Astrocyte of the spinal cord (primary cell): ENCODE measurements at regions not wholly inside any gene's neighbourhood (a gene's known extent, or its start where the extent isn't known, plus 50 kb on each side); places are given as distances from the start of the nearest gene placed in this dataset.

Experiments
- DNase-seq: peaks from one replicate; pipeline ENCODE4 v3.0.0; 2011; ENCODE audit warnings: low read depth, low spot score
- H3K4me3 ChIP-seq: 2 replicates; pipeline ENCODE4 v1.5.1; 2011; ENCODE audit warnings: low read depth, mild to moderate bottlenecking, low read length, moderate library complexity
- in situ Hi-C: cut with HindIII; loops from 2 replicates; pipeline ENCODE4 v1.10.0; 2017; ENCODE audit warnings: low sequenced_read_pairs
- TF ChIP-seq, protein P1 (sequence below): IDR thresholded peaks from 2 replicates; pipeline ENCODE4 v1.5.1; 2012; ENCODE audit warnings: low read depth, mild to moderate bottlenecking, low read length, inconsistent platforms

DNA sequence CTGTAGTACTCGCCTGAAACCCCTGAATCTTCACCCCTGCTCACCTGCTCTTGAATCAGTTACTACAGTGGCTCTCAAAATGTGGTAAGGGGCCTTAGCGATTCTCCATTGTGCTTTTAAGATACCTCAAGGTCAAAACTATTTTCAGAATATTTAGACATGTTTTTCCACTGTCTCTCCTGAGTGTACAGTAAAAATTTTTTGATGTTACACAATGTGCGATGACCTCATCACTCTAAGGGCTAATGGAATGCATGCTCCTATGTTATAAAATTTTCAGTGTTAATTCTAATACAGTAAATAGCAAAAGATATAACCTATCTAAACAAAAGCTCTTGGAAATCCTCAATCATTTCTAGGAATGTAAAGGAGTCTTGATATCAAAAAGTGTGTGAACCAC is 336.9 kb upstream of the PKDCC start:
- TF ChIP-seq, protein P1, sequence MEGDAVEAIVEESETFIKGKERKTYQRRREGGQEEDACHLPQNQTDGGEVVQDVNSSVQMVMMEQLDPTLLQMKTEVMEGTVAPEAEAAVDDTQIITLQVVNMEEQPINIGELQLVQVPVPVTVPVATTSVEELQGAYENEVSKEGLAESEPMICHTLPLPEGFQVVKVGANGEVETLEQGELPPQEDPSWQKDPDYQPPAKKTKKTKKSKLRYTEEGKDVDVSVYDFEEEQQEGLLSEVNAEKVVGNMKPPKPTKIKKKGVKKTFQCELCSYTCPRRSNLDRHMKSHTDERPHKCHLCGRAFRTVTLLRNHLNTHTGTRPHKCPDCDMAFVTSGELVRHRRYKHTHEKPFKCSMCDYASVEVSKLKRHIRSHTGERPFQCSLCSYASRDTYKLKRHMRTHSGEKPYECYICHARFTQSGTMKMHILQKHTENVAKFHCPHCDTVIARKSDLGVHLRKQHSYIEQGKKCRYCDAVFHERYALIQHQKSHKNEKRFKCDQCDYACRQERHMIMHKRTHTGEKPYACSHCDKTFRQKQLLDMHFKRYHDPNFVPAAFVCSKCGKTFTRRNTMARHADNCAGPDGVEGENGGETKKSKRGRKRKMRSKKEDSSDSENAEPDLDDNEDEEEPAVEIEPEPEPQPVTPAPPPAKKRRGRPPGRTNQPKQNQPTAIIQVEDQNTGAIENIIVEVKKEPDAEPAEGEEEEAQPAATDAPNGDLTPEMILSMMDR = no peak
- DNase-seq = no peak
- H3K4me3 ChIP-seq = no peak overlapping the region
- in situ Hi-C loops = no loop called here

DNA sequence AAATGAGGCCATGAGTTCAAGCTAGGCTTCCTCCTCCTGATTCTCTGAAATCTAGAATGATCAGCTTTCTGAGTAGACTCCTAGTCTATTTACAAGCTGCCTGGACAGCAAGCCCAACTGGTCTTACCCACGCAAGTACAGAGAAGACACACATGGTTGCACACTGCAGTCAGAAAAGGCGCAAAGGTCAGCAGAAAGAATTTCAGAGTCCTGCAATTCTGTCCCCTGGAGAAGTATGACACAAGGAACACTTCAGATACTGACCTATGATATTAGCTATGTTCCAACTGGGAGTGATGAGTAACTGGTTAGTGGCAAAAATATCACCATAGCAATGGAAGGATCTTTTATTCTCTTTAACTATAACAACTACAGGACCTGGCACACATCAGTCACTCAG is 336.1 kb upstream of the PKDCC start:
- H3K4me3 ChIP-seq = no peak overlapping the region
- in situ Hi-C loops = no loop called here
- TF ChIP-seq, protein P1 = no peak
- DNase-seq = no peak

DNA sequence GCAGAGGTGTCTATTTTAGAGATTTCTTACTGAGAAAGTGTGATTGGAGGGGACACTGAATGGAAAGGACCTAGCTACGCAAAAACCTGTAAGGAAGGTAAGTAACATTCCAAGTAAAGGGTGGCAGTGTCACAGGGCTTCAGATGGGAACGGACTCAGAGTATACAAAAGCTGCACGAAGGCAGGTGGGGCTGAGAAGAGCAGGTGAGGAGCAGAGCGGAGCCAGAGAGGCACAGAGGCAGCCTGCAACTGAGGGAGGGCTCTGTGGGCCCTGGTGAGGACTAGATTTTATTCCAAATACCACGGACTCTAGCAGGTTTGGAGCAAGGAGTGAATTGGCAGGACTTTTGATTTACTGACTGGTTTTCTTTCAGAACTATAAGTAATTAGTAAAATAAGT is 331.3 kb upstream of the PKDCC start:
- no peak for DNase-seq
- TF ChIP-seq, protein P1 = no peak
- no peak overlapping the region for H3K4me3 ChIP-seq
- in situ Hi-C loops = no loop called here

DNA sequence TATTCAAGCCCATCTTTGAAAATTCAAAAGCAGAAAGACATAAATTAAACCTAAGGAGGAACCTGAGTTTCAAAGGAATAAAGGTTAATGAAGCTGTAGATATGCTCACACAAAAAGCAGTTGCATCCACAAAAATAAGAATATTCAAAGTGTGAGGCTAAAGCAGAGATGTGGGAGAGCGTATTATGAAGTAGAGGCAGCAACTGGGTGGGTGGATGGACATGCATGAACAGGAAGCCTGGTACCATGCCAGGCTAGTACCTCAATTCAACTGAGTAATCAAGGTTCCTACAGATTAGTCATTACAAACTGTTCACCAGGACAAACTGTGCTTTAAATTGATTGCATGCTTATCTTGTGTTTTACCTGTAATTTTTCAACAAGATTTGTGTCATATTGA is 330.0 kb upstream of the PKDCC start:
- DNase-seq = no peak
- no peak overlapping the region for H3K4me3 ChIP-seq
- in situ Hi-C loops = no loop called here
- TF ChIP-seq, protein P1 = no peak

DNA sequence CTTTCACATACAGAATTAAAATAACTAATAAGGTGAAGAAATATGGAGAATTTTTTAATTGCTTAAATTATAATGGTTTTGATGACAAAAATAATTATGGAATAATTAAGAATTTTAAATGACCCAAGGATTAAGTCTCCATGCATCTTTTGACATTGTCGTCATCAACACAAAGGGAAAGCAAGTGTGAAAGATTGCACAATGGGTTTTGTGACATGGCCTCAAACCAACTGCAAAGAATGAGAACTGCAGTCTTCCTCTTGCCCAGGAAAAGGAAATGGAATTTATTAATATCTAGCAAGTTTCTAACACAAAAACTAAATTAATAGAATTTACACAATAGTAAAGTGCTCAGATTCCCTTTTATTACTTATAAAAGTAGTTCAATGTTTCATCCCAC is 329.1 kb upstream of the PKDCC start:
- in situ Hi-C loops = no loop called here
- no peak for DNase-seq
- TF ChIP-seq, protein P1 = no peak
- H3K4me3 ChIP-seq = no peak overlapping the region

DNA sequence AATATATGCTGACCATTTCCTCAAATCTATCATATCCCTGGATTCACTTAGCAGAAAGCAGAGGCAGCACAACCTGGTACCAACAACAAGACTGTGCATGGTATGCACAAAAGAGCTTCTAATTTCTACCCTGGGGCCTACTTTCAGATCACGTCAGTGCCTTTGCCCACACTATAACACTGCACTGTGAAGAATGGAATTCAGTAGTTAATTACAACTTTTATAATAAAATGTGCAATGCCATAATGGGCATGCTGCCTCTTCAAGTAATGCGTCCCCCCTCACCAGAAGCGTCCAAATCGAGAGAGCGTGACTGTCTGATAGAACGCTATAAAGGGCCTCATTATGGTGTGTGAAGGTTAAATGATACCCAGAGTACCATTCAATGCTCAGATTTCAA is 328.1 kb upstream of the PKDCC start:
- no peak for DNase-seq
- H3K4me3 ChIP-seq = no peak overlapping the region
- TF ChIP-seq, protein P1 = no peak
- in situ Hi-C loops = no loop called here
